ENCODE measurements at regions not wholly inside any gene's neighbourhood (a gene's known extent, or its start where the extent isn't known, plus 50 kb on each side); places are given as distances from the start of the nearest gene placed in this dataset.

- no peak for TF ChIP-seq CTCF (conservative IDR thresholded peaks at IDR 0.05)
- TF ChIP-seq EZH2 (IDR thresholded peaks at IDR 0.05; ENCODE audit: low read depth): no peak
These were observed 218.6 kb upstream of the TAC1 start for GRCh38 chr7:97513326-97513725.
